H1 (cell line): ENCODE measurements at regions not wholly inside any gene's neighbourhood (a gene's known extent, or its start where the extent isn't known, plus 50 kb on each side); places are given as distances from the start of the nearest gene placed in this dataset.

Experiments
- CTCF ChIP-seq, 3 experiments: IDR thresholded peaks; 1 replicate in 2 of 3; 2 replicates in 1 of 3; pipeline versions ENCODE4 v1.5.1 to v1.6.1; 2011; ENCODE audit warnings: low read length in 3 of 3, mild to moderate bottlenecking in 3 of 3, inconsistent platforms in 2 of 3, low read depth in 1 of 3, moderate library complexity in 1 of 3; ENCODE audit not compliant: insufficient read depth in 1 of 3; ENCODE audit errors: control extremely low read depth in 1 of 3
- EGR1 ChIP-seq: IDR thresholded peaks from 2 replicates; pipeline ENCODE4 v1.6.1; 2011; ENCODE audit warnings: low read depth, low read length, borderline replicate concordance
- RAD21 ChIP-seq, 2 experiments: IDR thresholded peaks in 1 of 2; conservative IDR thresholded peaks in 1 of 2; 2 replicates each; pipeline ENCODE4 v1.6.1; 2011; ENCODE audit warnings: low read depth in 2 of 2, low read length in 2 of 2, improper control_type of control experiment in 1 of 2, inconsistent platforms in 1 of 2, mild to moderate bottlenecking in 1 of 2, moderate library complexity in 1 of 2
- RBBP5 ChIP-seq: IDR thresholded peaks from 2 replicates; pipeline ENCODE4 v1.7.1; 2012; ENCODE audit warnings: low read depth, mild to moderate bottlenecking, inconsistent platforms, low read length, moderate library complexity, borderline replicate concordance
- SIN3A ChIP-seq, 2 experiments: IDR thresholded peaks in 1 of 2; conservative IDR thresholded peaks in 1 of 2; 2 replicates each; pipeline ENCODE4 v1.6.1; 2011 to 2012; ENCODE audit warnings: low read length in 2 of 2, improper control_type of control experiment in 1 of 2, low read depth in 1 of 2, mild to moderate bottlenecking in 1 of 2

GRCh38 chr3:8027954-8028353 is 473.7 kb upstream of the LMCD1 start:
- TF ChIP-seq CTCF (IDR thresholded peaks at IDR 0.05; ENCODE audit: control extremely low read depth in 1 of 3, insufficient read depth in 1 of 3, low read depth in 1 of 3, low read length in 3 of 3): no peak
- TF ChIP-seq SIN3A (conservative IDR thresholded peaks at IDR 0.05 in 1 of 2, IDR thresholded peaks at IDR 0.05 in 1 of 2; ENCODE audit: low read depth in 1 of 2, low read length in 2 of 2): no peak
- TF ChIP-seq EGR1: no peak
- TF ChIP-seq RBBP5: no peak
- TF ChIP-seq RAD21 (IDR thresholded peaks at IDR 0.05 in 1 of 2, conservative IDR thresholded peaks at IDR 0.05 in 1 of 2; ENCODE audit: low read depth in 2 of 2, low read length in 2 of 2): no peak
